ENCODE measurements at regions not wholly inside any gene's neighbourhood (a gene's known extent, or its start where the extent isn't known, plus 50 kb on each side); places are given as distances from the start of the nearest gene placed in this dataset.

- DNase-seq (ENCODE audit: low spot score) = no peak
- Histone ChIP-seq H3K27ac (ENCODE audit: low read depth in 1 of 2, low read length in 2 of 2) (no peak overlapping the region), H3K27me3 (ENCODE audit: control insufficient read depth in 4 of 4, insufficient read depth in 4 of 4, low read length in 3 of 4) (no peaks in the 10 kb centered on the region)
Measured at GRCh38 chr1:105459759-105460158, 1596.7 kb upstream of the PRMT6 start.

GRCh38 chr1:105462308-105462707, 1594.2 kb upstream of the PRMT6 start:
- no peak for TF ChIP-seq EGR1 (IDR thresholded peaks at IDR 0.05; ENCODE audit: low read depth in 2 of 2)
- TF ChIP-seq FOXA2 (IDR thresholded peaks at IDR 0.05) = no peak
- no peak for TF ChIP-seq MAX (IDR thresholded peaks at IDR 0.05)
- no peak for TF ChIP-seq GABPA (IDR thresholded peaks at IDR 0.05 in 1 of 2, conservative IDR thresholded peaks at IDR 0.05 in 1 of 2)
- TF ChIP-seq HNF4A (conservative IDR thresholded peaks at IDR 0.05) = no peak
- TF ChIP-seq FOXA1 (IDR thresholded peaks at IDR 0.05) = no peak
- no peak for TF ChIP-seq ZBTB33 (IDR thresholded peaks at IDR 0.05)
- no peak for TF ChIP-seq YY1 (IDR thresholded peaks at IDR 0.05)
- TF ChIP-seq RAD21 (IDR thresholded peaks at IDR 0.05) = no peak
- TF ChIP-seq RXRA (IDR thresholded peaks at IDR 0.05) = no peak
- TF ChIP-seq HNF4G (IDR thresholded peaks at IDR 0.05) = no peak
- no peak for TF ChIP-seq REST (IDR thresholded peaks at IDR 0.05)
- Histone ChIP-seq H3K4me3 (ENCODE audit: low read depth in 1 of 3, low read length in 3 of 3) (no peak overlapping the region), H3K27me3 (ENCODE audit: control insufficient read depth in 4 of 4, insufficient read depth in 4 of 4, low read length in 3 of 4) (no peaks in the 10 kb centered on the region), H3K9me3 (ENCODE audit: control insufficient read depth in 4 of 4, low read length in 3 of 4) (no peaks in the 10 kb centered on the region), H3K36me3 (ENCODE audit: control insufficient read depth in 4 of 4, insufficient read depth in 3 of 4, low read depth in 1 of 4, low read length in 3 of 4) (no peaks in the 10 kb centered on the region), H3K9ac (ENCODE audit: low read depth in 1 of 2, low read length in 2 of 2) (no peak overlapping the region), H3K4me1 (ENCODE audit: control insufficient read depth in 4 of 4, insufficient read depth in 4 of 4, low read length in 3 of 4) (no peaks in the 10 kb centered on the region), H3K27ac (ENCODE audit: low read depth in 1 of 2, low read length in 2 of 2) (no peak overlapping the region)
- no peak for DNase-seq (ENCODE audit: low spot score)
- WGBS = 58% methylated on average over 2 of the region's 2 CpGs

More at GRCh38 chr1:105459759-105460158, 1596.7 kb upstream of the PRMT6 start:
- TF ChIP-seq RAD21 (IDR thresholded peaks at IDR 0.05) (no peak), JUND (IDR thresholded peaks at IDR 0.05) (no peak), FOXA1 (IDR thresholded peaks at IDR 0.05) (no peak), HNF4G (IDR thresholded peaks at IDR 0.05) (no peak), FOXA2 (IDR thresholded peaks at IDR 0.05) (no peak), YY1 (IDR thresholded peaks at IDR 0.05) (no peak), ZBTB33 (IDR thresholded peaks at IDR 0.05) (no peak), RXRA (IDR thresholded peaks at IDR 0.05) (no peak), TAF1 (conservative IDR thresholded peaks at IDR 0.05) (no peak), HNF4A (conservative IDR thresholded peaks at IDR 0.05) (no peak)
- Histone ChIP-seq H3K9ac (ENCODE audit: low read depth in 1 of 2, low read length in 2 of 2) (no peak overlapping the region), H3K4me1 (ENCODE audit: control insufficient read depth in 4 of 4, insufficient read depth in 4 of 4, low read length in 3 of 4) (no peaks in the 10 kb centered on the region), H3K36me3 (ENCODE audit: control insufficient read depth in 4 of 4, insufficient read depth in 3 of 4, low read depth in 1 of 4, low read length in 3 of 4) (no peaks in the 10 kb centered on the region), H3K9me3 (ENCODE audit: control insufficient read depth in 4 of 4, low read length in 3 of 4) (no peaks in the 10 kb centered on the region), H3K4me3 (ENCODE audit: low read depth in 1 of 3, low read length in 3 of 3) (no peak overlapping the region)

Measured in liver (tissue), 7 donors.